GM19025 (cell line): ENCODE measurements at regions not wholly inside any gene's neighbourhood (a gene's known extent, or its start where the extent isn't known, plus 50 kb on each side); places are given as distances from the start of the nearest gene placed in this dataset.

Experiments used
- ATAC-seq: cut with Tn5 transposase; IDR thresholded peaks from one replicate; pipeline ENCODE4 v1.9.1; 2021; ENCODE audit warnings: mild to moderate bottlenecking, low read depth, moderate library complexity; ENCODE audit not compliant: unreplicated experiment

- ATAC-seq, result no peak
These were observed 161.4 kb upstream of the MTNR1B start for GRCh38 chr11:92808022-92808421.

- ATAC-seq, result no peak
These were observed 158.9 kb upstream of the MTNR1B start for GRCh38 chr11:92810423-92811064.

GRCh38 chr11:92811341-92811740 lies 158.1 kb upstream of the MTNR1B start:
- no peak for ATAC-seq

- ATAC-seq, result no peak
These were observed 156.6 kb upstream of the MTNR1B start for GRCh38 chr11:92812841-92813240.

GRCh38 chr11:92819830-92820229 lies 149.6 kb upstream of the MTNR1B start:
- ATAC-seq, result no peak

- ATAC-seq, result no peak
These were observed 148.6 kb upstream of the MTNR1B start for GRCh38 chr11:92820860-92821259.

GRCh38 chr11:92822410-92822809 lies 147.0 kb upstream of the MTNR1B start:
- no peak for ATAC-seq

- no peak for ATAC-seq
These were observed 143.3 kb upstream of the MTNR1B start for GRCh38 chr11:92826136-92826535.

GRCh38 chr11:92826603-92827002 lies 142.8 kb upstream of the MTNR1B start:
- no peak for ATAC-seq

GRCh38 chr11:92827132-92827531 lies 142.3 kb upstream of the MTNR1B start:
- ATAC-seq, result no peak

GRCh38 chr11:92828556-92828955 lies 140.9 kb upstream of the MTNR1B start:
- ATAC-seq, result no peak

- no peak for ATAC-seq
These were observed 140.3 kb upstream of the MTNR1B start for GRCh38 chr11:92829121-92829520.

GRCh38 chr11:92829671-92830070 lies 139.8 kb upstream of the MTNR1B start:
- ATAC-seq, result no peak

GRCh38 chr11:92830377-92831155 lies 138.9 kb upstream of the MTNR1B start:
- peak; percentile 93 for ATAC-seq

GRCh38 chr11:92834296-92835020 lies 135.0 kb upstream of the MTNR1B start:
- ATAC-seq, result no peak

GRCh38 chr11:92837595-92837994 lies 131.9 kb upstream of the MTNR1B start:
- ATAC-seq, result no peak

GRCh38 chr11:92838759-92839310 lies 130.6 kb upstream of the MTNR1B start:
- no peak for ATAC-seq

GRCh38 chr11:92839450-92839849 lies 130.0 kb upstream of the MTNR1B start:
- ATAC-seq, result no peak

- ATAC-seq, result no peak
These were observed 127.7 kb upstream of the MTNR1B start for GRCh38 chr11:92841719-92842118.

GRCh38 chr11:92843455-92843854 lies 126.0 kb upstream of the MTNR1B start:
- no peak for ATAC-seq

GRCh38 chr11:92844197-92844596 lies 125.3 kb upstream of the MTNR1B start:
- no peak for ATAC-seq
